NCI-H2107 treated with DMSO at 0.1 percent for 48 hours (cell line): ENCODE measurements at regions not wholly inside any gene's neighbourhood (a gene's known extent, or its start where the extent isn't known, plus 50 kb on each side); places are given as distances from the start of the nearest gene placed in this dataset.
"Not testable (repeated sequence)": the region's sequence is repeated elsewhere in the genome, so short reads cannot be mapped to it uniquely, and the experiment has no call there.

ENCODE experiments used
- DNase-seq: peaks from one replicate; lab custom pipeline; 2025; ENCODE audit not compliant: unreplicated experiment; lab: John Stamatoyannopoulos, UW

DNA sequence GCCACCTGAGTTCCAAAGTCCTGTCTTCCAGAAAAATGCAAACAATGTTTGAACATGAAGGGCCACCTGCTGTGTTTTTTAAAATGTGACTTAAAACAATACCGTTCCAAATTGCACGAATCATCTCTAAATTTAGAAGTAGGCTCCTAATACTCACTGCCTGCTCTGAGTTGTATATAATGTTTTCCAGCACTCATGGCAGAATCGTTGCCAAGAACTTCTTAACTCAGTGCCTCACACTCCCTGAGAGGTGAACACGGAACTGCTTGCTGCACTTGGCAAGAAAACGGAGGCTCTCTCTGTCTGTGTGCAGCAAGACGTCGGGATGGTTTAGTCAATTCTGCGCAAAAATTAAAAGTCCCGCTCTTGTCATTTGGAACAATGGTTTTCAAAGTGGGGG is 757.3 kb upstream of the AUTS2 start:
- DNase-seq, result no peak

GRCh38 chr7:68843985-68844384 is 754.3 kb upstream of the AUTS2 start:
- DNase-seq, result not testable (repeated sequence)

GRCh38 chr7:68846811-68847325 is 751.4 kb upstream of the AUTS2 start:
- DNase-seq, result no peak

- DNase-seq, result no peak
Measured at GRCh38 chr7:68853254-68853653, 745.0 kb upstream of the AUTS2 start.

DNA sequence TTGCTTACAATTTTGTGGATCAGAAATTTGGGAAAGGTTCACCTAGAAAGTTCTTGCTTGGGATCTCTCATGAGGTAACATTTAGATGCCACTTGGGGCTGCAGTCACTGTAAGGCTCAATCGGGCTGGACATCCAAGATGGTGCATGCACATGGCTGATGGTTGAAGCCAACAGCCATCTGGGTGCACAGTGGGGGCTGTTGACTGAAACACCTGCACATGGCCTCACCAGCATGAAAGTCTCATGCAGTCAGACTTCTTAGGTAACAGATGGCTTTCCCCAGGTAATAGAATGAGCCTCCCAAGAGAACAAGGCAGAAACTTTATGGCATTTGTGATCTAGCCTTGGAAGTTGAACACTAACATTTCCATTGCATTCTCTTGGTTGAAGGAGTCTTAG is 740.7 kb upstream of the AUTS2 start:
- no peak for DNase-seq

GRCh38 chr7:68858497-68858896 is 739.8 kb upstream of the AUTS2 start:
- no peak for DNase-seq

GRCh38 chr7:68861171-68861570 is 737.1 kb upstream of the AUTS2 start:
- no peak for DNase-seq

GRCh38 chr7:68862261-68862660 is 736.0 kb upstream of the AUTS2 start:
- no peak for DNase-seq

DNA sequence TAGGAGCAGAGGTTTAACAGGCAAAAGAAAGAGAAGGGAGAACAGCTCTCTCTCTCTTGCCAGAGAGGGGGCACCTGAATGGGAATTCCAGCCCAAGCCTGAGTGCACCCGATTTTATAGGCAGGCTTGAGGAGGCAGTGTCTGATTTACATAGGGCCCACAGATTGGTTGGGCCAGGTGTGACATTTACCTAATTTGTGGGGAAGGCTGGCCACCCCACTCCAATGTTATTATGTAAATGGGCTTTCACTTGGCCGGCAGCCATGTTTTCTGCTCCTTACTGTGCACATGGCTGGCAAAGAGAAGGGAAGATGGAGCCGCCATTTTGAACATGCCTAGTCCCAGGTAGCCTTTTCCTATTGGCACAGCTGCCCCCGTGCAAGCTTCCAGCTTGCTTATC is 735.5 kb upstream of the AUTS2 start:
- DNase-seq, result no peak

GRCh38 chr7:68865351-68866199 is 732.7 kb upstream of the AUTS2 start:
- DNase-seq, result no peak

GRCh38 chr7:68866200-68866570 is 732.1 kb upstream of the AUTS2 start:
- DNase-seq, result no peak

GRCh38 chr7:68866721-68867120 is 731.6 kb upstream of the AUTS2 start:
- not testable (repeated sequence) for DNase-seq

DNA sequence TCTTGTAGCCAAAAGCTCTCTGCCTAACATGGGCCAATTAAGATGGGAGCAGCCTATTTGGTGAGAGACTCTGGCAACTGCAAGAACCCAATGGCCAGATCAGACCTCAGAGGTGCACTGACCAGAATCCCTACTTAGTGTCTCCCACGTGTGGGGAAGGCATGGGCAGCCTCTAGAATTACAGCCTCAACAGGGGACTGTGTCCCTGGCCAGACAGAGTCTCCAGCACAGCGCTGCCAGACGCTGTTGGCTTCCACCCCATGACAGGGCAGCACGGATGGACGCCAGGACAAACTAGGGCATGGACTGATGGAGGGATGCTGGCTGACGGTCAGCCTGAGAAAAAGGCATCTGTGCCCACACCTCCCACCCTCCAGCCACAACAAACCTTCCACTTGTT is 729.3 kb upstream of the AUTS2 start:
- DNase-seq, result no peak

DNA sequence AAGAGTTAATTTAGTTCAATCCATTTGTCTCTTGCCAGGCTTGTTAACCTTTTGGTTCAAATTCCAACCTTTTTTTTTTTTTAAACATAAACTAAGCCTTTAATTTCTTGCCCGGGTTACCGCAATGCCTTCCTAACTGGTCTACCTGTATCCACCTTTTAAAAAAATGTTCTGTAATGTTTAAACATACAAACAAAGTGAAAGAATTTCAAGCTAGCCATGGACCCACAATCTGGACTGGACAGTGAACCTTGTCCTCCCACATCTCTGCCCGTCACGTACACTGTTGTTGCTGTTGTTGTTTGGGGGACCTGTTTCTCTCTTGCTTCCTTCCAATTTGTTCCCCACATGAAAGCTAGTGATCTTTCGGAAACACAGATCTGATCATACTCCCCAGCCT is 724.7 kb upstream of the AUTS2 start:
- no peak for DNase-seq

- no peak for DNase-seq
Measured at GRCh38 chr7:68875857-68876256, 722.4 kb upstream of the AUTS2 start.

DNA sequence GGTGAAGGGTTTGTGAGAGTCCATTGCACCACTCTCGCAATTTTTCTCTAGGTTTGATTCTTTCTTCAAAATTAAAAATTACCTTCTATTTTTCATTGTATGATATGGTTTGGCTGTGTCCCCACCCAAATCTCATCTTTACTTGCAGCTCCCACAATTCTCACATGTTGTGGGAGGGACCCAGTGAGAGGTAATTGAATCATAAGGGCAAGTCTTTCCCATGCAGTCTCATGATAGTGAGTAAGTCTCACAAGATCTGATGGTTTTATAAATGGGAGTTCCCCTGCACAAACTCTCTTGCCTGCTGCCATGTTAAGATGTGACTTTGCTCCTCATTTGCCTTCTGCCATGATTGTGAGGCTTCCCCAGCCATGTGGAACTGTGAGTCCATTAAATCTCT is 711.2 kb upstream of the AUTS2 start:
- DNase-seq, result not testable (repeated sequence)

DNA sequence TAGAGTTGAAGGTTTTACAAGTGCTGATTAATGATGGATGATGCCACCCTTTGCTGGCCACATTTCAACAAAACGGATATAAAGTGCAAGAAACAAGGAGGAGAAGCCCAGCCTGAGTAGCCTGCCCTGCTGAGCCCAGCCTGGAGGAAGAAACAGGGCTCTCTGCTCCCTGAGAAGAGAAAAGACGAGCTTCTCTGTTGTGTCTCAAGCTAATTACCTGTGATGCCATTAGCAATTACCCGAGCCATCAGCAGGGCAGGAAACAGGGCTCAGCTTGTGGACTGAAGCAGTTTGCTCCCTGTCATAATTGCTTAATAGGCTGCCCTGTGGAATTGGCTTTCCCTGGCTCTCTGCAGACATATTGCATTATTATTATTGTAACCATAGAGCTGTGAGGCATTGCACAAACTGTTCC is 709.3 kb upstream of the AUTS2 start:
- DNase-seq, result no peak

DNA sequence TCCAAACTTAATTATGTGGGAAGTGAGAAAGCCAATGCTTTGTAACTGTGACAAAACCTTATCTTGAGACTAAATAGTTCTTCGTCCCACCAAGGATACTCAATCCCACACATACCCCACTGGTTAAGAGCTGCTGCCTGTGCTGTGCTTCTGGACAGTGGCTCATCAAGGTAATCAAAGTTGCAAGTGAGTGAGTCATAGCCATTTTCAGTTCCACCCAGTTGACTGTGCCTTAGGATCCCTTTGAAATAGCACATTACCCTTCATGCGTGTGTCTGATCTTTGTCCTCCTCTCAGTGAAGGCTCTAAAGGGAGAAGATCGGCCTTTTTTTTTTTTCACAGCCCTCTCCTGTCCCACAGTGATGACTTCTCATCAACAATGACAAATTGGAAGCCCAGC is 706.0 kb upstream of the AUTS2 start:
- no peak for DNase-seq

DNA sequence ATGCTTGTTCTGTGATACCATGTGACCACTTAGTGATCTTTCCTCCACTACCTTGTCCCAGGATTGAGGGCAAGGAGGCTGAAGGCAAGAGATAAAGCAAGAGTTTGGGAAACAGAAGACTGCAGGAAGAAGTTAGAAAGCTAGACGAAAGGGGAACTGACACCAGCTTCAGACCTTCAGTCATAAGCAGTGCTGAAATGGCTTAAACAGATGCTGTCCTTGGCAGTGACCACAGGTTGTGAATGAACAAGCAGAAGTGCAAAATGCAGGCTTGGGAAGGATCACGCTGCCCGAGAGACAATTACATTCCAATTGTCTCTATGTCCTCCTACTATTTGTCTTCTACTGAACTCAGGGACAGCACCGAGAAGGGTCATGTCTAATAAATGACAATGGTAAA is 704.9 kb upstream of the AUTS2 start:
- DNase-seq, result no peak

DNA sequence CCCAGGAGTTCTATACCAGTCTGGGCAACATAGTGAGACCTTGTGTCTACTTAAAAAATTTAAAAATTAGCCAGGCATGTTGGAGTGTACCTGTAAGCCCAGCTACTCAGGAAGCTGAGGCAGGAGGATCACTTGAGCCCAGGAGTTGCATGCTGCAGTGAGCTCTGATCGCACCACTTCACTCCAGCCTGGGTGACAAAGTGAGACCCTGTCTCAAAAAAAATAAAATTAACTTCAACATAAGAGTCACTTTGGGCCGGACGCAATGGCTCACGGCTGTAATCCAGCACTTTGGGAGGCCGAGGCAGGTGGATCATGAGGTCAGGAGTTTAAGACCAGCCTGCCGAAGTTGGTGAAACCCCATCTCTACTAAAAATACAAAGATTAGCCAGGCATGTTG is 699.1 kb upstream of the AUTS2 start:
- not testable (repeated sequence) for DNase-seq

GRCh38 chr7:68900096-68900495 is 698.2 kb upstream of the AUTS2 start:
- no peak for DNase-seq

- DNase-seq, result no peak
Measured at GRCh38 chr7:68904630-68905029, 693.6 kb upstream of the AUTS2 start.

GRCh38 chr7:68911754-68912153 is 686.5 kb upstream of the AUTS2 start:
- DNase-seq, result no peak
